ENCODE measurements at regions not wholly inside any gene's neighbourhood (a gene's known extent, or its start where the extent isn't known, plus 50 kb on each side); places are given as distances from the start of the nearest gene placed in this dataset.

GRCh38 chr12:89950421-89950820 lies 241.8 kb upstream of the ATP2B1 start:
- no peaks in the 10 kb centered on the region for H4K20me1 ChIP-seq (ENCODE audit: control insufficient read depth, extremely low read depth, insufficient read depth, low read length)
- H3K4me1 ChIP-seq (ENCODE audit: control insufficient read depth, extremely low read depth, insufficient read depth, low read length): peaks cover 14% of the 10 kb centered on the region
- TF ChIP-seq EZH2 (IDR thresholded peaks at IDR 0.05; ENCODE audit: low read length, missing control alignments): no peak
- TF ChIP-seq CTCF (conservative IDR thresholded peaks at IDR 0.05 in 1 of 2, IDR thresholded peaks at IDR 0.05 in 1 of 2; ENCODE audit: low read depth in 1 of 2, low read length in 2 of 2): no peak
- H2AFZ ChIP-seq (ENCODE audit: low read length): no peak overlapping the region
- no peak overlapping the region for H3K4me3 ChIP-seq (replicated peaks in 1 of 4; ENCODE audit: control extremely low read depth in 1 of 4, insufficient read depth in 1 of 4, low read depth in 3 of 4, low read length in 4 of 4)
- H3K4me2 ChIP-seq (ENCODE audit: extremely low read depth, insufficient read depth, low read length): no peak overlapping the region
- no peaks in the 10 kb centered on the region for H3K36me3 ChIP-seq (ENCODE audit: control insufficient read depth, insufficient read depth, low read length)
- H3K27ac ChIP-seq (ENCODE audit: insufficient read depth, low read length): no peak overlapping the region
- no peaks in the 10 kb centered on the region for H3K79me2 ChIP-seq (ENCODE audit: control insufficient read depth, insufficient read depth, low read length)
- no peaks in the 10 kb centered on the region for H3K9me3 ChIP-seq (ENCODE audit: control insufficient read depth, insufficient read depth, low read depth, low read length)
- no peak overlapping the region for H3K9ac ChIP-seq (ENCODE audit: insufficient read depth, low read length)
- H3K27me3 ChIP-seq (ENCODE audit: control insufficient read depth, insufficient read depth, low read length): no peaks in the 10 kb centered on the region
- DNase-seq (ENCODE audit: low read depth in 2 of 2): no peak

- Histone ChIP-seq H3K36me3 (ENCODE audit: control insufficient read depth, insufficient read depth, low read length) (no peaks in the 10 kb centered on the region), H3K79me2 (ENCODE audit: control insufficient read depth, insufficient read depth, low read length) (no peaks in the 10 kb centered on the region), H3K27ac (ENCODE audit: insufficient read depth, low read length) (no peak overlapping the region), H3K4me2 (ENCODE audit: extremely low read depth, insufficient read depth, low read length) (no peak overlapping the region), H3K9ac (ENCODE audit: insufficient read depth, low read length) (no peak overlapping the region), H4K20me1 (ENCODE audit: control insufficient read depth, extremely low read depth, insufficient read depth, low read length) (no peaks in the 10 kb centered on the region), H3K9me3 (ENCODE audit: control insufficient read depth, insufficient read depth, low read depth, low read length) (no peaks in the 10 kb centered on the region), H3K4me1 (ENCODE audit: control insufficient read depth, extremely low read depth, insufficient read depth, low read length) (peaks cover 14% of the 10 kb centered on the region), H3K4me3 (replicated peaks in 1 of 4; ENCODE audit: control extremely low read depth in 1 of 4, insufficient read depth in 1 of 4, low read depth in 3 of 4, low read length in 4 of 4) (no peak overlapping the region), H3K27me3 (ENCODE audit: control insufficient read depth, insufficient read depth, low read length) (no peaks in the 10 kb centered on the region), H2AFZ (ENCODE audit: low read length) (no peak overlapping the region)
- peak; percentile 74 to 83 for DNase-seq (ENCODE audit: low read depth in 2 of 2)
- TF ChIP-seq CTCF (conservative IDR thresholded peaks at IDR 0.05 in 1 of 2, IDR thresholded peaks at IDR 0.05 in 1 of 2; ENCODE audit: low read depth in 1 of 2, low read length in 2 of 2): peak in 1 of 2 donors; percentile 13
- TF ChIP-seq EZH2 (IDR thresholded peaks at IDR 0.05; ENCODE audit: low read length, missing control alignments): no peak
Observed at GRCh38 chr12:89949457-89950195, 241.0 kb upstream of the ATP2B1 start.

- Histone ChIP-seq H2AFZ (ENCODE audit: low read length) (peak overlapping the region; percentile 12), H3K27me3 (ENCODE audit: control insufficient read depth, insufficient read depth, low read length) (no peaks in the 10 kb centered on the region), H3K4me3 (replicated peaks in 1 of 4; ENCODE audit: control extremely low read depth in 1 of 4, insufficient read depth in 1 of 4, low read depth in 3 of 4, low read length in 4 of 4) (no peak overlapping the region), H3K36me3 (ENCODE audit: control insufficient read depth, insufficient read depth, low read length) (no peaks in the 10 kb centered on the region), H4K20me1 (ENCODE audit: control insufficient read depth, extremely low read depth, insufficient read depth, low read length) (no peaks in the 10 kb centered on the region), H3K79me2 (ENCODE audit: control insufficient read depth, insufficient read depth, low read length) (no peaks in the 10 kb centered on the region), H3K9me3 (ENCODE audit: control insufficient read depth, insufficient read depth, low read depth, low read length) (no peaks in the 10 kb centered on the region), H3K4me2 (ENCODE audit: extremely low read depth, insufficient read depth, low read length) (peak overlapping the region; percentile 54), H3K9ac (ENCODE audit: insufficient read depth, low read length) (no peak overlapping the region), H3K27ac (ENCODE audit: insufficient read depth, low read length) (peak overlapping the region; percentile 69), H3K4me1 (ENCODE audit: control insufficient read depth, extremely low read depth, insufficient read depth, low read length) (peaks cover 14% of the 10 kb centered on the region)
- DNase-seq (ENCODE audit: low read depth in 2 of 2): peak in 1 of 2 donors; percentile 23
- TF ChIP-seq EZH2 (IDR thresholded peaks at IDR 0.05; ENCODE audit: low read length, missing control alignments) (no peak), CTCF (conservative IDR thresholded peaks at IDR 0.05 in 1 of 2, IDR thresholded peaks at IDR 0.05 in 1 of 2; ENCODE audit: low read depth in 1 of 2, low read length in 2 of 2) (no peak)
Observed at GRCh38 chr12:89948271-89949175, 239.9 kb upstream of the ATP2B1 start.
